Kidney capillary endothelial cell (primary cell): ENCODE measurements at regions not wholly inside any gene's neighbourhood (a gene's known extent, or its start where the extent isn't known, plus 50 kb on each side); places are given as distances from the start of the nearest gene placed in this dataset.
A peak's percentile ranks its signal among the peaks of the same experiment; 100 is the strongest.
"Not testable (repeated sequence)": the region's sequence is repeated elsewhere in the genome, so short reads cannot be mapped to it uniquely, and the experiment has no call there.

Source experiments
- DNase-seq: peaks from one replicate; pipeline ENCODE4 v3.0.0-alpha.2; 2018; ENCODE audit warnings: low spot score

GRCh38 chr5:50343715-50344114 lies 97.4 kb downstream of the EMB start:
- DNase-seq = no peak

DNA sequence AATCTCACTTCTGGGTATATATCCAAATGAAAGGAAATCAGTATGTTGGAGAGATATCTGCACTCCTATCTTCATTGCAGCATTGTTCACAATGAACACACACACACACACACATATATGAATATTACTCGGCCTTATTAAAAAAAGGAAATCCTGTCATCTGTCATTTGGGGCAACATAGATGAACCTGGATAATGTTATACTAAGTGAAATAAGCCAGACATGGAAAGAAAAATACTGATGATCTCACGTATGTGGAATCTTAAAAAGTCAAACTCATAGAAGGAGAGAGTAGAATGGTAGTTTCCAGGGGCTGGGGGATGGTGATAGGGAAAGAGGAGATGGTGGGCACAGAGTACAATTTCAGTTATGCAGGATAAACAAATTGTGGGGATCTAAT lies 100.3 kb downstream of the EMB start:
- no peak for DNase-seq

DNA sequence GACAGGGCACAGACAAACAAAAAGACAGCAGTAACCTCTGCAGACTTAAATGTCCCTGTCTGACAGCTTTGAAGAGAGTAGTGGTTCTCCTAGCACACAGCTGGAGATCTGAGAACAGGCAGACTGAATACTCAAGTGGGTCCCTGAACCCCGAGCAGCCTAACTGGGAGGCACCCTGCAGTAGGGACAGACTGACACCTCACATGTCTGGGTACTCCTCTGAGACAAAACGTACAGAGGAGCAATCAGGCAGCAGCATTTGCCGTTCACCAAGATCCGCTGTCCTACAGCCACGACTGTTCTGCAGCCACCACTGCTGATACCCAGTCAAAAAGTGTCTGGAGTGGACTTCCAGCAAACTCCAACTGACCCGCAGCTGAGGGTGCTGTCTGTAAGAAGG lies 110.5 kb downstream of the EMB start:
- not testable (repeated sequence) for DNase-seq

- DNase-seq = no peak
These were observed 112.8 kb downstream of the EMB start for GRCh38 chr5:50328193-50328729.

GRCh38 chr5:50325237-50325832 lies 115.8 kb downstream of the EMB start:
- peak; percentile 24 for DNase-seq

GRCh38 chr5:50320131-50320749 lies 120.8 kb downstream of the EMB start:
- DNase-seq = no peak

DNA sequence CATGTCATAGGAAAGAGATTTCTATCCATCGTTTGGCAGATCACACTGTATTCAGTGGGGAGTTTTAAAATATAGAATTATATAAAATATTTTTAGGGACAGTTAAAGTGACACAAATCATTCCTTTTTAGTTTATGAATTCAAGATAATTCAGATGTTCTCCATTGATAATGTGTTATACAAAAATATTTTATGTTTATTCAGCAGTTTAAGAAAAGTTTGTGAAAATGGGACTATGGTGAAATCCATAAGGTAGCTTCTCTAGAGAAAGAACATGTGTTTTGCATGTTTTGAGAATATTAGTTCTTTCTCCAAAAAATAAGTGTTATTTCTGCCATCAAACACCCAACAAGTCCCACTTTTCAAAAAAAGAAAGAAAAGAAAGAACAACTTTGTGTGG lies 122.9 kb downstream of the EMB start:
- DNase-seq = no peak

DNA sequence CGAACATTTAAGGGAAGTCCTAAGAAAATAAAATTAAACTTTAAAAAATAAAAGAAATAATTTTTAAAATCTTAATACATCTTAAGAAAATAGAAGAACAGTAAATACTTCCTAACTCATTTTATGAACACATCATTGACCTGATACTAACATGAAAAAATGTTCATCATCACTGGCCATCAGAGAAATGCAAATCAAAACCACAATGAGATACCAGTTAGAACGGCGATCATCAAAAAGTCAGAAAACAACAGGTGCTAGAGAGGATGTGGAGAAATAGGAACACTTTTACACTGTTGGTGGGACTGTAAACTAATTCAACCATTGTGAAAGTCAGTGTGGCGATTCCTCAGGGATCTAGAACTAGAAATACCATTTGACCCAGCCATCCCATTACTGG lies 134.6 kb downstream of the EMB start:
- DNase-seq = not testable (repeated sequence)

DNA sequence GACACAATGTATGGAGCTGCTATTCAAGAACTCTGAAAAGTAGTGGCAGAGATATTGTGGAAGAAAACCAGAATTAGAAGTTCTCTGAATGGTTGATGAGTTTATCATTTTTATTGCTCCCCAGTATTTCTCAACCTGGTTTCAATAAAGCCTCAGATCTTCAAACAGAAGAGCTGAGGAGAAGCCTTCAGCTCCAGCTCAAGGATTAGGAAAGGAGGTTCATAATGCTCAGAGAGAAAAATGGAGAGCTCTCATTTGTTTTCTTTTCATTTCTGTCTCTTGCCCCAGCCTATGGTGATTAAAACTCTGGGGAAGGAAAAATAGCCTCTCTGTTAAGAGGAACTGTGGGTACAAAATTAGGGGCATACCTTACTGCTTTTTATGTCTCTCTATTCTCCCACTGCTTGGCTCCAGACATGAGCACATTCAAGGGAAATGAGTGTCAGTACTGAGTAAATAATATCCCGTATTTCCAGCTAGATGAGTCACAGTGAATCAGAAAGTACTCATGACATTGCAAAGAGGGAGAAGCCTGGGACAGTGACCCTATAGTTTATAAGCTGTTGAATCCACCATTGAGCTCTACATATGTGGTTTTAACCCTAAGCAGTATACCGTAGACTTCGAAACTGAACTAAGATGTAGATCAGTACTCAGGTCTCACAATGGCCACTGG lies 138.1 kb downstream of the EMB start:
- DNase-seq = peak; percentile 6

DNA sequence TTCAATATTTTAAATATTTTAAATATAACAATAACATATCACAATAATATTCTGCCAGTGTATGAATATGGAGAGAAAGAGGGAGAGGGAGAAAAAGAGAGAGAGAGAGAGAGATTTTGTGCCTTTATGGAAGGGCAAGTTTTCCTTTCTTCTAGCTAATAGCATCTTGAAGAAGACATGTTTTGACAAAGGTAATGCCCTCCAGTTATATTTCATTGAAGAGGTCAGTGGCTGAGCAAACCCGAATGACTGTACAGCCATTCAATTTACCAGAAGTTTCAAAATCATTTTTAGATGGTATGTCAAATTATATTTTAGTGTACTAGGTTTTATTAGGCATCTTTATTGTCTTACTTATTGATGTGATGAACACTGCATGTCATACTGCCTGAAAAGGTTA lies 139.3 kb downstream of the EMB start:
- DNase-seq = no peak

DNA sequence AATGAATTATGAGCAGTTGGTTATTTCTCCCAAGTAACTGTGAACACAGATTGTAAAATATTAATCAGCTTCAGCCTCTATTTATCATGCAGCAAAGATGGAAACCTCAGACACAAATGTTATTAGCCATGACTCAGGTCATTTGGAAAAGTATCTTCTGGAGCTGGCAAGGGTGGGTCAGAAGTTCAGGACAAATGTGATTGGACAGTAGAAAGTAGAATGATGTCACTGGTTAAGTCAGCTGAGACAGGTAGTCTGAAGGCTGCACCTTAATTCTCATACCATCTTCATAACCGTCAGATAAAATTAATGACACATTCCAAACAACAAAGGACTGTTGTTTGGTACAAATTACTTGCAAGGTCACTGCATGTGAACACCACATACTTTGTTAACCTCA lies 140.2 kb downstream of the EMB start:
- no peak for DNase-seq

DNA sequence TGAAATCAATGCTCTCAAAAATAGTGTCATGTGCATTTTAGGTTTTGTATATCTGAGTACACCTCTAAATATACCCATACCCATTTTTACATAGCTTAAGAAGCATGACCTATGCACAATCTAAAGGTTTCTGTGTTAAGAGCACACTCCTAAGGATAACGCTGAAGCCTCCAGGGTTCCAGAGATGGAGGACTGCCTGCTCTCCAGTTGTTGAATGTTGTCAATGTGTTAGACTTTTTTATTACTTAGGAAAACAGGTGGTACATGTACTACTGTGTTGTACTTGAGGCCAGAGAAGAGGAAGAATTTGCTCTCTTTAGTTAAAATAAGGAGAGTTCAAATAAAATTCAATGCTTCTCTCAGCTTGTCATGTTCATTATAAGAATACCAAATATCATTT lies 141.2 kb downstream of the EMB start:
- no peak for DNase-seq

- no peak for DNase-seq
These were observed 148.2 kb downstream of the EMB start for GRCh38 chr5:50292735-50293394.

DNA sequence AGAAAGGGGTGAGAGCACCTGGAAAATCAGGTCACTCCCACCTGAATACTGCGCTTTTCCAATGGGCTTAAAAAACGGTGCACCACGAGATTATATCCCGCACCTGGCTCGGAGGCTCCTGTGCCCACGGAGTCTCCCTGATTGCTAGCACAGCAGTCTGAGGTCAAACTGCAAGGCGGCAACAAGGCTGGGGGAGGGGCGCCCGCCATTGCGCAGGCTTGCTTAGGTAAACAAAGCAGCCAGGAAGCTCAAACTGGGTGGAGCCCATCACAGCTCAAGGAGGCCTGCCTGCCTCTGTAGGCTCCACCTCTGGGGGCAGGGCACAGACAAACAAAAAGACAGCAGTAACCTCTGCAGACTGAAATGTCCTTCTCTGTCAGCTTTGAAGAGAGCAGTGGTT lies 160.6 kb downstream of the EMB start:
- DNase-seq = not testable (repeated sequence)
